Activated CD8-positive, alpha-beta memory T cell treated with anti-CD3 and anti-CD28 coated beads, Interleukin-2, amount 50 U/mL, for 4 hours (primary cell): ENCODE measurements at regions not wholly inside any gene's neighbourhood (a gene's known extent, or its start where the extent isn't known, plus 50 kb on each side); places are given as distances from the start of the nearest gene placed in this dataset.
"Not testable (repeated sequence)": the region's sequence is repeated elsewhere in the genome, so short reads cannot be mapped to it uniquely, and the experiment has no call there.

Experiments used
- DNase-seq: peaks from one replicate; pipeline ENCODE4 v3.0.0-alpha.2; 2020

DNA sequence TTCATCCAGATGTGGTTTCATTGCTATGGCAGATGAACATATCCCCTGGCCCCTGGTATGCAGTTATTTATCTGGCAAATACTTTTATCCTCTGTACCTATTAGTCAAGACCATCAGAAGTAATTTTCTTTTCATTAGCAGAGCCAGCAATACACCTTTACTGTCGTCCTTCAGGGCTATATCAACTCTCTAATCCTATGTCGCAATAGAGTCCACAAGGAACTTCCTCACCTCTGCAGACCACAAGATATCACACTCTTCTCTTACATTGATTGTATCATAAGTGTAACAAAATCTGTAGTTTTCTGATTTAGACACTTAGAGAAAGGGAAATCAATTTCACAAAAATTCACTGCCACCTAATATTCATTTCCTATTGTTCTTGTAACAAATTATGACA is 252.9 kb upstream of the DCC start:
- DNase-seq, result no peak

DNA sequence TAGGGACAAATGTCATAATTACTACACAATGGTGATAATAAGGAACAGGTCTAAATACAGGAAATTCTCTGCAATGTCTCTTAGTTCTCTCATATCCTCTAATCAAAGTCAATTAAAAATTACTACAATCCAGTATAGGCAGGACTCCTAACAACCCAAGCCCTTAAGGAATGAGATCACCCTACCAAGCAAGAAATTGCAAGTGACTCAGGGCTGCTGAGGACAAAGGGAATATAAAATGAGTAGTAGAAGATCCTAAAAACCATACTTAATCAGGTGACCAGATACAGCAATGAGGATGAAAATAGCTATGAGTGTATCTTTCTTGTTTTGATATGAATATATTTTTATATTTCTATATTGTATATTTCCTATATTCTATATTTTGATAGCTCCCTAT is 250.0 kb upstream of the DCC start:
- no peak for DNase-seq

DNA sequence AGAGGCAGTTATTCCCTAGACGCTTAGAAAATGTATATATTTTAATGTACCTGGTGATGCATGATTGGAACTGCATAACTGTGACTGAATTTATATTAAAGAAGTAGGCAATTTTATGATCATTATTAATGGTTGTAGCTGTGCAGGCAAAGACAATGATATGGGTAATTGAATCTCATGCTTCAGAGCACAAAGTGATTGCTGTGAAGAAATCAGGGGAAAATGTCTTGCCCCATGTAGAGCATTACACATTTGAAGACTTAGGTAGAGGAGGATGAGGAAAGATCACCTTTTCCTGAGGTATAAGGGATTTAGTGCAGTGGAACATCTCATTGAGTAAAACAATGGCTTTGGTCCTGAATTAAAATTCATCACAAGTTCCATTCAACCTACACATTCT is 246.8 kb upstream of the DCC start:
- no peak for DNase-seq

DNA sequence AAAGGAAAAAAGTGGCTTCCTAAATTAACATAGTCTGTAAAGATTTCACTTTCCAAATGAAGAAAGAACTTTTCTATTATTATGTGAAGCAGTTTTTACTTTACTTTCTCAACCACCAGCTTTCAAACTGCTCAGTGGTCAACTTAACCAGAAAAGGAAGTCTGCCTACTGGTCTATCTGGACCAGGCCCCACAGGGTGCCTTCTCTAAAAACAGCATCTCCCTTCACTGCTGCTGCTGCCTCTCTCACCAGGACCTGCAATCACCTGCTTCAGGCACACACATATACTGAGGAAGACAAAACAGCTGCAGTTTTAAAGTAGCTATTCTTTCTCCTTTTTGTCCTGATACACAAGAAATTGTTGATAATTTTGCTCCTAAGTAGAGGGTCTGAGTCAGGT is 221.3 kb upstream of the DCC start:
- no peak for DNase-seq

DNA sequence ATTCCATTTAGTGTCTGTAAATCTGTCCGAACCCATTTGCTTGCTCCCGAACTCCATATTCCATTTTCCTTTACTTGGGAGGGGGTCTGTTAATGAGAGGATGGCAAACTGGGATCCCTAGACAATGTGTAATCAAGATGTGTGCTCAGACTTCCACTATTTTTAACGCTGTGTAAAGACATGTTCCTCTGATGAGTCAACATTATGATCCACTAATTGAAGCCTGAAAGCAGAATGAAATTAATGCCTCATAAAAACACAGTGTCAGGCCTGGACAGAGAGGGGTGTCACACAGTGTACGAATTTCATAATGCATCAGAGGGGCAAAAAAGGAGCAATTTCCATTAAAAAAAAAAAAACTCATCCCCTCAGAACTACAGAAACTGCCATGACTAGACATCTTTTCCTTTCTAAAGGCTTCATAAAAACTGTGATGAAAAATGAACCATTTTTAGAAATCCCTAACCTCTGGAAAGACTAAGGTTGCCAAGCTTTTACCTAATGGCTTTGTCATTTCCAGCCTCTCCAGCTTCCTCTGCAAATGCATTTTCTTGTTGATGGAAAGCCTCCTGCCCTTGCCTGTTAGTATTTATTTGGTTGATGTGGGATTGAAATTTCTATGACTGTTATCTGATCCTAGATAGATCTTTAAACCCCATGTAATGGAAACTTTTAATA is 209.2 kb upstream of the DCC start:
- DNase-seq, result no peak

DNA sequence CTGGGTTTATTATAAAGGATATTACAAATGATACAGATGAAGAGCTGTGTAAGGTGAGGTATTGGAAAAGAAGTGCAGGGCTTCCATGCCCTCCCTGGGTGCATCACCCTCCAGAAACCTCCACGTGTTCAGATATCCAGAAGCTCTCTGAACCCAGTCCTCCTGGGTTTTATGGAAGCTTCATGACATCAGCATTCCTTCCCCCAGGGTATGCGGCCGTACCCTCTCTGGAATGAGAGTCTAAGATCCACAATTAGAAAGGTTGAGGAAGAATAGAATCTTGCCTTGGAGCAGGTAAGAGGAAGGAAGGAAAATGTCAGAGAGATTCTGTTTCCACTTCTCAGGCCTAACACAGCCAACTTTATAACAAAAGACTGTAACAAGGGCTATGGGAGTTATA is 208.2 kb upstream of the DCC start:
- DNase-seq, result no peak

DNA sequence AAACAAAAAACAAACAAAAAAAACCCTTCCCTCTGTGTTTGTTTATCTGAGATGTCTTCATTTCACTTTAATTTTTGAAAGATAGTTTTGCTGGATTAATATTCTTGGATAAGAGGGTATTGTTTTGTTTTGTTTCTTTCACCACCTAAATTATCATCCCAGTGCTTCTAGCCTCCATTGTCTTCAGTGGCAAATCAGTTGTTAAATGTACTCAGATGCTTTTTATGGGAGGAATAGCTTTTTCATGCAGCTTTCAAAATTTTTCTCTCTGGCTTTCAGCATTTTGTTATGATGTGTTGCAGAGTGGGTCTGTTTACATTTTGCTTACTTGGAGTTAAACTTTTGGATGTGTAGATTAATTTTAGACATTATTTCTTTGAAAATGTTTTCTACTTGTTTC is 203.5 kb upstream of the DCC start:
- DNase-seq, result no peak

DNA sequence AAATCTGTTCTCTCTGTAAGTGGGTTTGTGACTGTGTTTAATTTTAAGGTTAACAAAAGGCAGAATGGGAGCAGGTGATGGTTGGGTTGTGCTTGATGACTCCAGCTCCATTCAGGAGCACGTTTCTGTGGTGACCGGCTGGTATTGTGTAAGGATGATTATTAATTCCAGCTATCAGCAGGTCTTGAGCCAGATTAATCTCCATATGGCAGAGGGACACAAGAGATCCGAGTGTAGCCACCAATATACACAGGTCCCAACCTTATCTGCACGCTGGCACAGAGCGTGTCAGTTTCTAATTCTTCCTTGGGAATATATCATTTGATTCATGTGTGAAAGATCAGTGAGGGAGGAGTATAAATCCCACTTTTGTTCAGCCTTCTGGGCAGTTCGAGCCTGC is 199.0 kb upstream of the DCC start:
- DNase-seq, result no peak

DNA sequence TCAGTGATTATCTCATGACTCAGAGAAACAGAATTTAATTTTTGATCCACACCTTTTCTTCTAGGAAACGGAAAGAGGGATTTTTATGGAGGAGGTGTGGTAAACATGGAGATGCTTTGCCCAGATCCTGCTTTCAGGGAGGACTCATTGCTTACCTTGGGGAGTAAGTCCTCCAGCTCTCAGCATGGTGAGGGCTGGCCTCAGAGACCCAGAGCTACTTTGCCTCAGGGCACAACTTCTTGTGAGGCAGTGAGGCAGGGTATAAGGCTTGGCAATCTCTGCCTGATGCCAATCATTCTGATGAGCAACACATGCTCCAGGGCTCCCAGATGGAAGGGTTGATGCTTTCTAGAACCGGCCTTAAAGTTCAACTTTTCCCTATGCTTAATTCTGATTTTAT is 189.9 kb upstream of the DCC start:
- no peak for DNase-seq

DNA sequence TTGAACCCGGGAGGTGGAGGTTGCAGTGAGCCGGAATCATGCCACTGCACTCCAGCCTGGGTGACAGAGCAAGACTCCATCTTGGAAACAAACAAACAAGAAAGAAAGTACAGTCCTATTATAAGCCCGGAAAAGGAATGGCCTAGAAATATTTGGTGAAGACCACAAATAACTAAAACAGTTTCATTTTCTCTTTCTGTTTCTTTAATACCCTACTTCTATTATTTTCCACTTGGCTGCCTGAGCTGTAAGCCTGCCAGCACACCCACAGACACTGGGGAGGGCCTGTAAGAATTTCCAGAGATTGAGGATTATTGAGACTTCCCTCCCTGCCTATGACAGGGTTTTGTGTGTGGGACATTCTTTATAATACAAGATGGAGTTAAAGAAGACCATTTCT is 188.0 kb upstream of the DCC start:
- DNase-seq, result no peak

DNA sequence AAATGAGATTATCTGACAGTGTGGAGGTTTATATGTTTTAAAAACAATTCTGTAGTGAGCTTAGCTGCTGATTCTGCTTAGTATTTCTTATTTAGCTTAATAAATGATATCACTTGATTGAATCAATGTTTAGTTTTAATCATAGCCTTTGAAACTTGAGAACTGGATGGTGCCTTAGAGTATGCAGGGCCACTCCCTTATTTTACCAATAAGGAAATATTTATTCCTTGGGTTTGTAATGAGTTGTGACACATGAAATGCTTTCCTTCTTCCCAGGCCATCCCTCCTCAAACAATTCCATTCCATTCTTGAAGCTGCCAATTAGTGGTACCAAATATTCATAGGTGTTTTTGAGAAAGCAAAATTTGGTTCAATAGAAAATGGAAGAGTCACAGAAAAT is 183.8 kb upstream of the DCC start:
- DNase-seq, result no peak

DNA sequence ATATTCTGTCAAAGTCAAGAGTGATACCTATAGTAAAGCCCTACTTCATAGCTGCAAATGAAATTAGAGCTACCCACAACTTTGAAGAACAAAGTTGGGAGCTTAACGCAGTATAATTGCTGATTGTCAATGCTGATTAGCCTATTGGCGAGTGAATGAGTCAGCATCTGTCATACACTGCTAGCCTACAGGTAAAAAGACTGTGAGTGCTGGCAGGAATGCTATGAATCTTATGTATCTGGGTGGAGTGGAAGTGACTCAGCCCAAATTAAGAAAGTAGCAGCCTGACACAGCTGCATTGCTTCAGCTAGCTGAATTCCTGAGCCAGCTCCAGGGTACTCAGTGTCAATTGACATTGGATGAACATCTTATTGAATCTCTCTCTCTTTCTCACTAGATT is 179.4 kb upstream of the DCC start:
- DNase-seq, result no peak

DNA sequence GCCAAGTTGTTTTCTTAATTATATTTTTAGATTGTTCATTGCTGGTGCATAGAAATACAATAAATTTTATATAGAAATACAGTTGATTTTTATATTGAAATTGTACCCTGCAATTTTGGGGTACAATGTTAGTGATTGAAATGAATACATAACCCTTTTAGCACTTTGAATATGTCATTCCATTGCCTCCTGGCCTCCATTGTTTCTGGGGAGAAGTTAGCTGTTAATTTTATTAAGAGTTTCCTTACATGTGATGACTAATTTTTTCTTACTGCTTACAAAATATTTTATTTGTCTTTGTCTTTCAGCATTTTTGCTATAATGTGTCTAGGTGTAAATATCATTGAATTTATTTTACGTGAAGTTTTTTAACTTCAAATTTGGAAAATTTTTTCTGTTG is 176.5 kb upstream of the DCC start:
- no peak for DNase-seq

DNA sequence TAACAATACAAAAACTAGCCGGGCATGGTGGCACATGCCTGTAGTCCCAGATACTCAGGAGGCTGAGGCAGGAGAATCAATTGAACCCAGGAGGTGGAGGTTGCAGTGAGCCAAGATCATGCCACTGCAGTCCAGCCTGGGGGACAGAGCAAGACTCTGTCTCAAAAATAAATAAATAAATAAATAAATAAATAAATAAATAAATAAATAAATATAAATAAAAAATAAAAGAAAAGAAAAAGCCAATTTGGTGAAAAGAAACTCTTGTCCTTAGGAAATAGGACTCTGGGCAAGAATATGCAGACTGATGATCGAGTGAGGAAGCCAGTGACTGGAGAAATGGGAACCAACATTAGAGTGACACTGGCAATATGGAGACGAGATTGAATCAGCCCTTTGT is 171.9 kb upstream of the DCC start:
- not testable (repeated sequence) for DNase-seq

DNA sequence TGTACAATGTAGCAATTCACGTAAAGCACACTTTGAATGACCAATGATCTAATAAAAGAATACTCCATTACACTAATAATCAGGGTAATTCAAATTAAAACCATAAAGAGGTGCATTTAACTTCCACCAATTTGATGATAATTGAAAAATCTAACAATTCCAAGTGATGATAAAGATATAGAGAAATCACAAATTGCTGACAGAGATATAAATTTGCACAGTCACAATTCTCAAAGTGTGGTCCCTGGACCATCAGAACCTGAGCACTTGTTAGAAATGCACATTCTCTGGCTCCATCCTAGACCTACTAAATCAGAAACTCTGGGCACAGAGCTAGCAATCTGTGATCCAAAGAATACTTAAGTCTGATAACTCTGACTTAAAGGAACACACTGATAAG is 165.8 kb upstream of the DCC start:
- no peak for DNase-seq

DNA sequence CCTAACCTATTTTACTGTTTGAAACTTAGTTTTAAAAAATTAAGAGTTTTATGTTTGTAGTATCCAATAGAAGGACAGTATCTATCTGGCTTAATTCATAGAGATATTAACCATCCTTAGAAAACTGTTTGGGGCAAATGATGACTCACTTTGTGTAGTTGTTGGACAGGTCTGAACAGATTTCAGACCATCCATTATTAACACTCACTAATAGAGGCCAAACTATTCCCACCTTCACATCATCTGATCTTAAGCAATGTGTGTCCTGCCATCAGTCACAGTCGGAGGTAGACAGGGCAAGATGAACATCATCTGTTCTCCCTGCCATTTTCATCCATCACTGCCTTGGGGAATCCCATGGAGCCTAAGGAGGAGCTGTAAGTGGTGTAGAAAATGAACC is 164.6 kb upstream of the DCC start:
- DNase-seq, result no peak

DNA sequence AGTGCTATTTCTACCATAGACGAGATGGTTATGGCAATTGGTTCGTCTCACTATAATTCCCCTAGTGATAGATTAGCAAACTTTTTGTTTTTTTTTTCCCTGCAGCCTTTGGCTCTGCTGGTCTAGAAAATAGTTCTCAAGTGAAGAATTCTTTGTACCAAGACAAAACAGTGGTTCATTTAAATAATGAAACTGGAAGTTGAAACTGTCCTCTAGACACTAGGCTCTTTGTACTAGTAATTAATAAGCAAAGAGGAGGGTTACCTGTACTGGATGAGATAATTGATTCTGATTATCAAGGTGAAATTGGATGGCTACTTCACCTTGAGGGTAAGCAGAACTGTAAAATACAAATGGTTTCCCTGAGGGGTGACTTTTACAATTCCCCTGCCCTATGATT is 156.9 kb upstream of the DCC start:
- no peak for DNase-seq

DNA sequence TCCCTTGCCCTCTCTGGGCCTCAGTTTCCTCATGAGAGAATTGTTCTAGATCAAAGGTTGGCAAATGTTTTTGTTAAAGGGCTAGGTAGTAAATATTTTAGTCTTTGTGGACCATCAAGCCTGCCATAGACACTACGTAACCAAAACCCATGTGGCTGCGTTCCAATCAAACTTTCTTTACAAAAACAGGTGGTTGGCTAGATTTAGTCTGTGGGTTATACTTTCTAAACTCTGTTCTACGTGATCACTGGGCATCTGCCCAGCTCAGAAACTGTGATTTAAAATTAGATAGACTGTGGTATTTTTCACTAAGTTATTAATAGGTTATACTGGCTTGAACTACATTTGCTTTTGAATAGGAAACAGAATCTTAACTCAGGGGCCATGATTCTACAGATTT is 149.8 kb upstream of the DCC start:
- no peak for DNase-seq

DNA sequence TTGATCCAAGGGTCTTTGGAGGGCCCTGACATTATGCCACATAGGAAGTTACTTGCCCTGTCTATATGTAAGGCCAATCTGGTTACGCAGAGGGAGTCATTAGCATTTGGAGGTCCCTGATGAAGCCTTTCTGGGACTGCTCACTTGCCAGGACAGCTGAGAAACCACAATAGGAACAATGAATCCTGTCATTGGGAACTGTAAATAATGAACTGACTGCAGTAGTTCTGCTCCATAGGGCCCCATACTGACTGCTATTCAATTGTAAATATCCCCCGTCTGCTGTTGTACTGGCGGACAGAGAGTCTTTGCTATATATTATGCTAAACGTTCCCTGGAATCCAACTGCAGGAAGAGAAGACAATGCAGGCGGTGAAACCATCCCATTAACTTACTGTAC is 149.4 kb upstream of the DCC start:
- no peak for DNase-seq

DNA sequence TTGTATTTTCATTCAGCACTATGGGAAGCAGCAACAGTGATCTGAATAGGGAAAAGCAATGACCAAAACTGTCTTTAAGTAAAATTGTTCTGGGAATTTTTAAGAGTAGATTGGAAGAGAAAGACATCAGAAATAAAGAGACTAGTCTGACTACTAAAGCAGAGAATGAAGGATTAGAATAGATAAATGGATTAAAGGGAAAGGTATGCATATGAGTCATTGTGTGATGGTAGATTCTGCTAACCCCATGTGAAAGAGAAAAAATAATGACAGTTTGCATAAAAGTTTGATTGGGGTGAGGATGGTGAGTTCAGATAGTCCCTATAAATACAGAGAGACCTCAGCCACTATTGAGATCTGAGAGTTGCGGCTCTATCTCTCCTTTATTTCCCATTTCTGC is 139.6 kb upstream of the DCC start:
- DNase-seq, result no peak

DNA sequence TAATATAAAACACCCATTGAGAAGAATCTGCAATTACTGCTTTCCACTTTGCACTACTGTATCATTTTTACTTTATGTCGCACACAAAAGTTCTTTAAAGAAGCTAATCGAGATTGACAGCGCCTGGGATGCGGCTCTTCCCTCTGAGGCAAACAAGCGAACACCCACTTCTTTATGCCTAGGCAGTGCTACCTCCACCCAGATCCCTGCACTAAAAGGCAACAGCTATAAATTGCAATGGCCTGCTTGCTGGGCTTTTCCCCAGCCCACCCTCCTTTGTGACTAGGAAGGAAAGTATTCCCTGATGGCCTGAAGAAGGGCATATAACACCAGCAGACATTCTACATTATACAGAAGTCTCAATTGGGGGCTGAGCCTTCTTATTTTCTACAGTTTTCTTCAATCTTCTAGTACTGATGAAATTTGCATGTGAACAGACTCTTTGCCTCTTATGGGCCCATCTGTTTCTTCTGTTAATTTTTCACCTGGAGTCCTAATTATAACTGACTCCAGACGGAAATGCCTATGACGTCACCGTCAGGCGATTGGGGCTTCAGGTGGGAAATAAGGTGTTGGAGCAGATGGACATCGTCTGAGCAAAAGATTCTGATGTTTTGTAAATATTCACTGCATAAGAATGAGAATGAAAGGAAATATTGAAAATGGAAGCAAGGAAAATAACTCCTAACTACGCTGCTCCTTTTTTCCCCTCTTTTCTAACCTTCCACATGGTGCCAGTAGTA is 138.9 kb upstream of the DCC start:
- no peak for DNase-seq

DNA sequence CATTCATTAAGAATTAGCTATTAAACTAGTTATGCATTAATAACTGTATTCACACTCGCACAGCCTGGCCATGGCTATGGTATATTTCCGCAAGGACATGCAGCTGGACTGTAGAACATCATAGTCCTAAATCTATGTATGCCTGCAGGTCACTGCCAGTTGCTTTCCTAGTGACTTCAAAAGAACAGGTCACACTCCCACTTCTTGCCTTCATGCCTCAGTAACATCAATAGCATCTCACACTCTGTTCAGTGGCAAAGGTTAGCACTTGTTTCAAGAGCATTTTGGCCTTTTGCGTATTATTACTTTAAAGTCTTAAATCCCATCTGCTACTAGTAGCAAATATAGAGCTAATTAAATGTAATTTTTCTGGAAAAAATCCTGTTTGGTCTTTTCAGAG is 131.4 kb upstream of the DCC start:
- no peak for DNase-seq

DNA sequence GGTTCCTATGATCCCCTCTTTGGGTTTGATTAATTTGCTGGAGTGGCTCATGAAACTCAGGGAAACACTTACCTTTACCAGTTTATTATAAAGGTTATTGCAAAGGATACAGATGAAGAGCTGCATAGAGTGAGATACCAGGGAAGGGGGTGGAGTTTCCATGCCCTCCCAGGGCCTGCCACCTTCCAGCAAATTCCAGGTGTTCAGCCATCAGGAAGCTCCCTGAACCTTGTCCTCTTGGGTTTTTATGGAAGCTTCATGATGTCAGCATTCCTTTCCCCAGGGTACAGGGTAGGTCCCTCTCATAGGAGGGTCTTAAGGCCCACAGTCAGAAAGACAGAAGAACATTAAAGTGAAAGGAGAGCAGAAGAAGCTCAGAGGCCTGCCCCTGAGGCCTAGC is 123.9 kb upstream of the DCC start:
- no peak for DNase-seq

DNA sequence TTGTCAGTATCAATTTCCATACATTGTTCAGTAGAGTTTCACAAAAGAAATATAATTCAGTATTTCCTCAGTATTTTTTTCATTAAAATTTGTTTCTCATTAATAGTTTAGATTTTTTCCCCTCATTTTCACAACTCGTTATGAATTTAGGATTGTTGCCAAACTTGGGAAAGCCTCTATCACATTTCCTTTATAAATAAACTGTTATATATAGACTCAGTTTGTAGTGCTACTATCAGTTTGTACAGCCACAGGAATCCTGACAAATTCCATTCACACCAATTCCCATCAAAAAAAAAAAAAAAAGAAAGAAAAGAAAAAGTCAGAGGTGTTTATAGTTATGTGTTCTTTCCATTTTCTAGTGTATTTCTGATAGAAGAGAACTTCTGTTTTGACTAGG is 123.3 kb upstream of the DCC start:
- no peak for DNase-seq

DNA sequence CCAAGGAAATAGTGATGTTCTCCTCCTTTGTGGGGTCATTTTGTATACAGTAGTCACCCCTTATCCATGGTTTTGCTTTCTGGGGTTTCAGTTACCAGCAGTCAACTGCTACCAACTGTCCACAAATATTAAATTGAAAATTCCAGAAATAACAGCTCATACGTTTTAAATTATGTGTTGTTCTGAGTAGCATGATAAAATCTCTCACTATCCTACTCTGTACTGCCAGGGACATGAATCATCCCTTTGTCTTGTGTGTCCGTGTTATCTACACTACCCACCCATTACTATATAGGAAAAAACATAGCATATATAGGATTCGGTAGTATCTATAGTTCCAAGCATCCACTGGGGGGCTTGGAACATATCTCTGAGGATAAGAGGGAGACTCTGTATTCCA is 120.9 kb upstream of the DCC start:
- DNase-seq, result no peak
